Fibroblast of lung (primary cell): ENCODE measurements at regions not wholly inside any gene's neighbourhood (a gene's known extent, or its start where the extent isn't known, plus 50 kb on each side); places are given as distances from the start of the nearest gene placed in this dataset.

ENCODE experiments used
- EZH2 ChIP-seq: IDR thresholded peaks from 2 replicates; pipeline ENCODE4 v1.5.1; 2012; ENCODE audit warnings: low read length, control low read depth, mild to moderate bottlenecking; ENCODE audit errors: missing control alignments
- TF ChIP-seq, protein P1 (sequence below), 2 donors: IDR thresholded peaks in 1 of 2; conservative IDR thresholded peaks in 1 of 2; 1 replicate in 1 of 2; 2 replicates in 1 of 2; pipeline ENCODE4 v1.5.1; 2011 to 2012; ENCODE audit warnings: low read length in 2 of 2, control low read depth in 1 of 2, inconsistent platforms in 1 of 2, low read depth in 1 of 2, mild to moderate bottlenecking in 1 of 2

GRCh38 chr2:132267105-132267497, 105.3 kb upstream of the ANKRD30BL start:
- TF ChIP-seq, protein P1, sequence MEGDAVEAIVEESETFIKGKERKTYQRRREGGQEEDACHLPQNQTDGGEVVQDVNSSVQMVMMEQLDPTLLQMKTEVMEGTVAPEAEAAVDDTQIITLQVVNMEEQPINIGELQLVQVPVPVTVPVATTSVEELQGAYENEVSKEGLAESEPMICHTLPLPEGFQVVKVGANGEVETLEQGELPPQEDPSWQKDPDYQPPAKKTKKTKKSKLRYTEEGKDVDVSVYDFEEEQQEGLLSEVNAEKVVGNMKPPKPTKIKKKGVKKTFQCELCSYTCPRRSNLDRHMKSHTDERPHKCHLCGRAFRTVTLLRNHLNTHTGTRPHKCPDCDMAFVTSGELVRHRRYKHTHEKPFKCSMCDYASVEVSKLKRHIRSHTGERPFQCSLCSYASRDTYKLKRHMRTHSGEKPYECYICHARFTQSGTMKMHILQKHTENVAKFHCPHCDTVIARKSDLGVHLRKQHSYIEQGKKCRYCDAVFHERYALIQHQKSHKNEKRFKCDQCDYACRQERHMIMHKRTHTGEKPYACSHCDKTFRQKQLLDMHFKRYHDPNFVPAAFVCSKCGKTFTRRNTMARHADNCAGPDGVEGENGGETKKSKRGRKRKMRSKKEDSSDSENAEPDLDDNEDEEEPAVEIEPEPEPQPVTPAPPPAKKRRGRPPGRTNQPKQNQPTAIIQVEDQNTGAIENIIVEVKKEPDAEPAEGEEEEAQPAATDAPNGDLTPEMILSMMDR (conservative IDR thresholded peaks at IDR 0.05 in 1 of 2, IDR thresholded peaks at IDR 0.05 in 1 of 2; ENCODE audit: low read depth in 1 of 2, low read length in 2 of 2): no peak
- TF ChIP-seq EZH2: no peak
